ENCODE measurements at regions not wholly inside any gene's neighbourhood (a gene's known extent, or its start where the extent isn't known, plus 50 kb on each side); places are given as distances from the start of the nearest gene placed in this dataset.

GRCh38 chr10:21278491-21279216, 246.8 kb downstream of the SKIDA1 start:
- H3K27me3 ChIP-seq (ENCODE audit: control insufficient read depth in 2 of 2, insufficient read depth in 2 of 2, low read length in 2 of 2) = no peaks in the 10 kb centered on the region
- no peaks in the 10 kb centered on the region for H3K36me3 ChIP-seq (ENCODE audit: control insufficient read depth in 2 of 3, insufficient read depth in 3 of 3, low read length in 3 of 3)
- Mint-ChIP-seq H3K4me3 (no peak overlapping the region), H3K27ac (no peak overlapping the region), H3K27me3 (peaks cover 0 to 24% (median 4%) of the 10 kb centered on the region in 5 donors), H3K9me3 (peaks cover 0 to 2% (median 0%) of the 10 kb centered on the region in 11 donors), H3K36me3 (no peaks in the 10 kb centered on the region), H3K4me1 (no peaks in the 10 kb centered on the region)
- no peak overlapping the region for H3K4me3 ChIP-seq (ENCODE audit: low read length)
- H3K4me1 ChIP-seq (ENCODE audit: control insufficient read depth in 2 of 2, insufficient read depth in 2 of 2, low read length in 2 of 2) = no peaks in the 10 kb centered on the region
- intact Hi-C loops (cut with micrococcal nuclease) = loop anchor here (2.0 to 10.0 kb wide), 2 partner anchors 674 to 676 kb away; no protein-coding TSS in a partner anchor
- ChIA-PET POLR2A (no interaction called here), CTCF (interaction anchor here (0.5 to 0.7 kb wide), 3 partner anchors 24 to 863 kb away, joined by 3 to 4 read pairs (median 4); no protein-coding TSS in a partner anchor)
- no peak overlapping the region for H3K27ac ChIP-seq (ENCODE audit: low read depth, low read length)
- no peaks in the 10 kb centered on the region for H3K9me3 ChIP-seq (ENCODE audit: control insufficient read depth in 2 of 3, low read length in 3 of 3)
- DNase-seq (peak; percentile 21 to 66 (median 46)), ATAC-seq (peak; percentile 70)

DNA sequence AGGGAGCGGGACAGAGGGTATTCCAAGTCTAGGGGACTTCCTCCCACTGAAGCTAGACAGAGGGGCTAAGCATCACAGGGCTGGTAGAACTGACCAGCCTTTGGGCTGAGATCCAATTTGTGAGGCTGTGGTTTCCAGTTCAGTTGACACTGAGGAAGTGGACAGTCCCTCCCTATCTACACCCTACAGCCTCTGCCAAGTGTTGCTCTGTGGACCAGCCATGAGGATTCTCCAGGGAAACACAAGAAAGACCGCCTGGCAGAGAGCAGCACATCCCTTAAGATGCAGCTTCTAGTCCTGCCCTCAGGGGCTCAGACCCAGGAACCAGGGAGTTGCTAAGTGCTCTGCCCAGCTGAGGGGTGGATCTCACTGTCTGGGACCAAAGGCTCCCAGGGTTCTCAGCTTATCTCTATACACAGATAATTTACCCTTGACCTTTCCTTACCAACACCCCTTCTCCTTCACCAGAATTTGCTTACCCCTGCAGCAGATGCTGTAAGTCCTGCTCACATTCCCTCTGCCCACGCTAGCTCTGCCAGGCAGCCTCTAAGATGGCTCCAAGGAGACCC, 252.0 kb downstream of the SKIDA1 start:
- intact Hi-C loops (cut with micrococcal nuclease) = loop anchor here in 1 of 2 donors (10.0 kb wide), 1 partner anchor 681 kb away; no protein-coding TSS in a partner anchor
- Histone ChIP-seq H3K4me1 (ENCODE audit: control insufficient read depth in 2 of 2, insufficient read depth in 2 of 2, low read length in 2 of 2) (no peaks in the 10 kb centered on the region), H3K27me3 (ENCODE audit: control insufficient read depth in 2 of 2, insufficient read depth in 2 of 2, low read length in 2 of 2) (no peaks in the 10 kb centered on the region), H3K36me3 (ENCODE audit: control insufficient read depth in 2 of 3, insufficient read depth in 3 of 3, low read length in 3 of 3) (no peaks in the 10 kb centered on the region), H3K4me3 (ENCODE audit: low read length) (no peak overlapping the region), H3K27ac (ENCODE audit: low read depth, low read length) (no peak overlapping the region), H3K9me3 (ENCODE audit: control insufficient read depth in 2 of 3, low read length in 3 of 3) (no peaks in the 10 kb centered on the region)
- no peaks in the 10 kb centered on the region for H3K4me1 Mint-ChIP-seq
- peaks cover 0 to 11% (median 2%) of the 10 kb centered on the region in 5 donors for H3K27me3 Mint-ChIP-seq
- no peak for DNase-seq
- ATAC-seq = peak; percentile 32
- H3K27ac Mint-ChIP-seq = no peak overlapping the region
- no peak overlapping the region for H3K4me3 Mint-ChIP-seq
- H3K36me3 Mint-ChIP-seq = no peaks in the 10 kb centered on the region
- H3K9me3 Mint-ChIP-seq = peaks cover 0 to 13% (median 3%) of the 10 kb centered on the region in 11 donors
- POLR2A ChIA-PET = no interaction called here
- CTCF ChIA-PET = no interaction called here

DNA sequence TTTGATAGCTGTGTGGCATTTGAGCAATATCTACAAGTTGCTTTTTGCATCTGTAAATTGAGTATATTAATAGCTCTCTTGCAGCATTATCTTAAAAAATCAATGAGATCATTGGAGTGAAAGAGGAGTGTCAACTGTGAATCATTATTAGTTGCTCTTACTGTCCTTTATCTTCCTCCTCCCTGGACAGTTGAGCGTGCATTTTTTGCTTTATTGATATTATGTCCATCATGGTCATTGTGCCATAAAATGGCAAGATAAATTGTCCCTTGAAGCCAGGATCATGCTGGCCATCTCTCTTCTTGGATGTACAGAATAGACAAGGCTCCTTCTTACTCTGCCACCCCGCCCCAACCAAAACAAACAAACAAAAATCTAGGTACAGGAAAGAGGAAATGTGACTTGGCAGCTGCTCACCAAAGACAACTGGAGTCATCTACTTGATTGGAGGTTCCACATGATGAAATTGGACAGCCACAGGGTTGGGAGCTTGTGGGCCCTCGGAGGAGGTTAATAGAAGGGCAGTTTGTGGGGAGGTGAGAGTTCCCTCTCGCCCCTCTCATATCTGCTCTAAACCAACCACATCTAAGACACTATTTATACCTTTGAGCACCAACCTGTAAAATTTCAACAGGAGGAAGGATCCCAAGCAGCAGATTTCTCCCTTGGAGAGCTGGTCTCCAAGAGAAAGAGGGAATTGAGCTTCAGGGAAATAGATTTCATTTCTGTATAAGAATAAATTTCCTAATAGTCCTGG, 252.7 kb downstream of the SKIDA1 start:
- no peaks in the 10 kb centered on the region for H3K4me1 ChIP-seq (ENCODE audit: control insufficient read depth in 2 of 2, insufficient read depth in 2 of 2, low read length in 2 of 2)
- H3K4me1 Mint-ChIP-seq = no peaks in the 10 kb centered on the region
- no peaks in the 10 kb centered on the region for H3K36me3 Mint-ChIP-seq
- H3K36me3 ChIP-seq (ENCODE audit: control insufficient read depth in 2 of 3, insufficient read depth in 3 of 3, low read length in 3 of 3) = no peaks in the 10 kb centered on the region
- H3K27ac ChIP-seq (ENCODE audit: low read depth, low read length) = no peak overlapping the region
- peak overlapping the region in 1 of 9 donors; percentile 17 for H3K27ac Mint-ChIP-seq
- H3K9me3 Mint-ChIP-seq = peaks cover 0 to 13% (median 3%) of the 10 kb centered on the region in 11 donors
- no peak for ATAC-seq
- peaks cover 0 to 11% (median 0%) of the 10 kb centered on the region in 5 donors for H3K27me3 Mint-ChIP-seq
- no peaks in the 10 kb centered on the region for H3K27me3 ChIP-seq (ENCODE audit: control insufficient read depth in 2 of 2, insufficient read depth in 2 of 2, low read length in 2 of 2)
- intact Hi-C loops (cut with micrococcal nuclease) = loop anchor here in 1 of 2 donors (10.0 kb wide), 1 partner anchor 682 kb away; no protein-coding TSS in a partner anchor
- ChIA-PET CTCF (no interaction called here), POLR2A (interaction anchor here (0.6 kb wide), 1 partner anchor 686 kb away, joined by 4 read pairs; no protein-coding TSS in a partner anchor)
- no peaks in the 10 kb centered on the region for H3K9me3 ChIP-seq (ENCODE audit: control insufficient read depth in 2 of 3, low read length in 3 of 3)
- H3K4me3 ChIP-seq (ENCODE audit: low read length) = no peak overlapping the region
- no peak overlapping the region for H3K4me3 Mint-ChIP-seq
- no peak for DNase-seq

DNA sequence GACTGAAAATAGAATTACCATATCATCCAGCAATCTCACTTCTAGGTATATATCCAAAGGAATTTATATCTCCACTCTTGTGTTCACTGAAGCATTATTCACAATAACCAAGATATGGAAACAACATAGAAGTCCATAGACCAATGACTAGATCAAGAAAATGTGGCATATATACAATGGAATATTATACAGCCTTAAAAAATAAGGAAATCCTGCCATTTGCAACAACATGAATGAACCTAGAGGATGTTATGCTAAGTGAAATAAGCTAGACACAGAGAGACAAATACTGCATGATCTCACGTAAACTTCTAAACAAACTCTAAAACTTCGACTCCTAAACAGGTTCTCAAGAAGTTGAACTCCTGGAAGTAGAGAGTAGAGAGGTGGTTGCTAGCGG, 254.5 kb downstream of the SKIDA1 start:
- intact Hi-C loops (cut with micrococcal nuclease) = loop anchor here in 1 of 2 donors (10.0 kb wide), 1 partner anchor 684 kb away; no protein-coding TSS in a partner anchor
- CTCF ChIA-PET = no interaction called here
- ATAC-seq (no peak), DNase-seq (no peak)
- H3K9me3 ChIP-seq (ENCODE audit: control insufficient read depth in 2 of 3, low read length in 3 of 3) = no peaks in the 10 kb centered on the region
- no peak overlapping the region for H3K27ac ChIP-seq (ENCODE audit: low read depth, low read length)
- no peak overlapping the region for H3K4me3 Mint-ChIP-seq
- H3K27ac Mint-ChIP-seq = no peak overlapping the region
- no peaks in the 10 kb centered on the region for H3K4me1 Mint-ChIP-seq
- no peaks in the 10 kb centered on the region for H3K36me3 ChIP-seq (ENCODE audit: control insufficient read depth in 2 of 3, insufficient read depth in 3 of 3, low read length in 3 of 3)
- H3K4me1 ChIP-seq (ENCODE audit: control insufficient read depth in 2 of 2, insufficient read depth in 2 of 2, low read length in 2 of 2) = no peaks in the 10 kb centered on the region
- peaks cover 0 to 11% (median 0%) of the 10 kb centered on the region in 5 donors for H3K27me3 Mint-ChIP-seq
- no peaks in the 10 kb centered on the region for H3K36me3 Mint-ChIP-seq
- no peak overlapping the region for H3K4me3 ChIP-seq (ENCODE audit: low read length)
- no peaks in the 10 kb centered on the region for H3K27me3 ChIP-seq (ENCODE audit: control insufficient read depth in 2 of 2, insufficient read depth in 2 of 2, low read length in 2 of 2)
- POLR2A ChIA-PET = no interaction called here
- peaks cover 0 to 13% (median 3%) of the 10 kb centered on the region in 11 donors for H3K9me3 Mint-ChIP-seq

DNA sequence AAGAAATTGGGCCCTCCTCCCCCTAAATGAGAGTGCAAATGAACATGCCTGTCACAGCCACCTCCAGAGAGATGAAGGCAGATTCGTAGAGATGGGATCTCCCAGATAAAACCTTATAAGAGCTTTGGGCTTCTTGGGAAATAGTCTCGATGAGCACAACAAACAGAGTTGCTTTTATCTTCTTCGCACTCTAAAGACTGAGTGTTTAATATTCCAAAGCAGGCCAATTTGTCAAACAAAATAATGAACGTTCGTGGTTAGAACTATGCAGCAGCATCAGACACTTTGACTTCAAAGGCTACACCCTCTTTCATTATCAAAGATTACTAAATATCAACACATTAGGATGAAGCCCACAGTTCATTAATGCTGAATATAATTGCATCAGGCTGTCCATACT, 256.2 kb downstream of the SKIDA1 start:
- intact Hi-C loops (cut with micrococcal nuclease) = no loop called here
- no peak overlapping the region for H3K4me3 ChIP-seq (ENCODE audit: low read length)
- POLR2A ChIA-PET = no interaction called here
- H3K4me1 Mint-ChIP-seq = no peaks in the 10 kb centered on the region
- no peaks in the 10 kb centered on the region for H3K36me3 Mint-ChIP-seq
- no peak overlapping the region for H3K27ac Mint-ChIP-seq
- H3K9me3 ChIP-seq (ENCODE audit: control insufficient read depth in 2 of 3, low read length in 3 of 3) = no peaks in the 10 kb centered on the region
- H3K36me3 ChIP-seq (ENCODE audit: control insufficient read depth in 2 of 3, insufficient read depth in 3 of 3, low read length in 3 of 3) = no peaks in the 10 kb centered on the region
- DNase-seq = no peak
- H3K27me3 ChIP-seq (ENCODE audit: control insufficient read depth in 2 of 2, insufficient read depth in 2 of 2, low read length in 2 of 2) = no peaks in the 10 kb centered on the region
- ATAC-seq = no peak
- peaks cover 2 to 13% (median 4%) of the 10 kb centered on the region in 11 donors for H3K9me3 Mint-ChIP-seq
- CTCF ChIA-PET = no interaction called here
- H3K27me3 Mint-ChIP-seq = peaks cover 0 to 11% (median 0%) of the 10 kb centered on the region in 5 donors
- H3K4me1 ChIP-seq (ENCODE audit: control insufficient read depth in 2 of 2, insufficient read depth in 2 of 2, low read length in 2 of 2) = no peaks in the 10 kb centered on the region
- H3K4me3 Mint-ChIP-seq = no peak overlapping the region
- no peak overlapping the region for H3K27ac ChIP-seq (ENCODE audit: low read depth, low read length)

- no peak overlapping the region for H3K4me3 Mint-ChIP-seq
- no peaks in the 10 kb centered on the region for H3K4me1 Mint-ChIP-seq
- ChIA-PET CTCF (no interaction called here), POLR2A (no interaction called here)
- ATAC-seq (no peak), DNase-seq (no peak)
- H3K36me3 ChIP-seq (ENCODE audit: control insufficient read depth in 2 of 3, insufficient read depth in 3 of 3, low read length in 3 of 3) = no peaks in the 10 kb centered on the region
- intact Hi-C loops (cut with micrococcal nuclease) = no loop called here
- H3K4me1 ChIP-seq (ENCODE audit: control insufficient read depth in 2 of 2, insufficient read depth in 2 of 2, low read length in 2 of 2) = no peaks in the 10 kb centered on the region
- H3K4me3 ChIP-seq (ENCODE audit: low read length) = no peak overlapping the region
- no peak overlapping the region for H3K27ac ChIP-seq (ENCODE audit: low read depth, low read length)
- H3K9me3 Mint-ChIP-seq = peaks cover 0 to 5% (median 1%) of the 10 kb centered on the region in 11 donors
- H3K27me3 ChIP-seq (ENCODE audit: control insufficient read depth in 2 of 2, insufficient read depth in 2 of 2, low read length in 2 of 2) = no peaks in the 10 kb centered on the region
- H3K36me3 Mint-ChIP-seq = no peaks in the 10 kb centered on the region
- H3K27ac Mint-ChIP-seq = no peak overlapping the region
- peaks cover 0 to 4% (median 0%) of the 10 kb centered on the region in 5 donors for H3K27me3 Mint-ChIP-seq
- no peaks in the 10 kb centered on the region for H3K9me3 ChIP-seq (ENCODE audit: control insufficient read depth in 2 of 3, low read length in 3 of 3)
Measured at GRCh38 chr10:21265622-21266021, 259.9 kb downstream of the SKIDA1 start.
